ENCODE measurements at regions not wholly inside any gene's neighbourhood (a gene's known extent, or its start where the extent isn't known, plus 50 kb on each side); places are given as distances from the start of the nearest gene placed in this dataset.

DNA sequence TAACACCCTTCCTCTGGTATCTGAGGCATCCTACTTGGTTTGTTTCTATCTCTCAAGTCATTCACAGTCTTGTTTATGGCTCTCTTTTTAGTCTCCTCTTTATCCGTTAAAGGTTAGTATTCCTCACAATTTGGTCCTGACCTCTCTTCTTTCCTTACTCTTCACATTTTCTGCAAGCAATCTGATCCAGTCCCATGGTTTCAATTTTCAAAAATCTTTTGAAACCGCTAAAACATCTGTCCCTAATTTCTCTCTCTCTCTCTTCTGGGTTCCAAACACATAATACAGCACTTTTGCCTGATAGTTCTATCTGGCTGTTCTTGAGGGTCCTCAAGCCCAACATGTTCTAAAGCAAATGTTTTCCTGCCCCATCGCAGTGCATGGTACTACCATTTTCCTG is 149.0 kb downstream of the SERPINI1 start:
- H3K27me3 ChIP-seq (replicated peaks; ENCODE audit: control insufficient read depth, insufficient read depth, low read length), result no peaks in the 10 kb centered on the region; the same call in none of the 2 replicates
- no peak for DNase-seq (ENCODE audit: extremely low read depth, insufficient read length)
- no peaks in the 10 kb centered on the region for H3K36me3 ChIP-seq (ENCODE audit: control insufficient read depth, insufficient read depth, low read length)
- no peak overlapping the region for H3K4me3 ChIP-seq (replicated peaks; ENCODE audit: low read depth, low read length)
- no peak for TF ChIP-seq CTCF (IDR thresholded peaks at IDR 0.05; ENCODE audit: insufficient read depth, low read length, poor library complexity, severe bottlenecking)

GRCh38 chr3:167883452-167883851 is 147.9 kb downstream of the SERPINI1 start:
- Histone ChIP-seq H3K27me3 (replicated peaks; ENCODE audit: control insufficient read depth, insufficient read depth, low read length) (no peaks in the 10 kb centered on the region; the same call in none of the 2 replicates), H3K36me3 (ENCODE audit: control insufficient read depth, insufficient read depth, low read length) (no peaks in the 10 kb centered on the region), H3K4me3 (replicated peaks; ENCODE audit: low read depth, low read length) (no peak overlapping the region)
- TF ChIP-seq CTCF (IDR thresholded peaks at IDR 0.05; ENCODE audit: insufficient read depth, low read length, poor library complexity, severe bottlenecking), result no peak
- no peak for DNase-seq (ENCODE audit: extremely low read depth, insufficient read length)

DNA sequence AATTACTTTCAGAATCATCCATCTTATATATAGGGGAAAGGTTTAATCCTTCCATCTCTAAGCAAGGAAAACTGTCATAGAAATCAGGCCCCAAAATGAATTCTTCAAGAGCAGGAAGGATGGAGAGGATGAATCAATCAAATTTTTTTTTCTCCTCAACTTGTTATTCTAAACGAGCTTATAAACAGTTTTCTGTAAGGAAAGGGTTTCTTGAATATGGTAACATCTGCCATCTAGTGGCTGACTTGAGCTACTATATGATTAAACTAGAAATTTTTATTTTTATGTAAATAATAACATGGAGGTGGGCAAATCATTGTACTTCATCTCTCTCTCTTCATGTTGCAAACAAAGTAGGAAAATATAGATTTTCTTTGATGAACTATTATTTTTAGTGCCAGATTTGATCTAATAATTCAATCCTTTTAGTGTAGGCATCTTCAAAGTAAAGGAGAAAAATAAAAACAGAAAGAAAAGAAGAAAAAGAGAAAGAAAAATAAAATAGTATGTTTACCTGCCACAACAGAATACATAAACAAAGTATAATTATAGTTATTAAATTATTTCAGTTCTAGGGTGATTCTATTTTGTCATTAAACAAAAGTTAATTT is 146.6 kb downstream of the SERPINI1 start:
- TF ChIP-seq CTCF (IDR thresholded peaks at IDR 0.05; ENCODE audit: insufficient read depth, low read length, poor library complexity, severe bottlenecking), result peak; percentile 50
- peak; percentile 7 for DNase-seq (ENCODE audit: extremely low read depth, insufficient read length)
- Histone ChIP-seq H3K27me3 (replicated peaks; ENCODE audit: control insufficient read depth, insufficient read depth, low read length) (no peaks in the 10 kb centered on the region; the same call in none of the 2 replicates), H3K4me3 (replicated peaks; ENCODE audit: low read depth, low read length) (no peak overlapping the region), H3K36me3 (ENCODE audit: control insufficient read depth, insufficient read depth, low read length) (no peaks in the 10 kb centered on the region)

DNA sequence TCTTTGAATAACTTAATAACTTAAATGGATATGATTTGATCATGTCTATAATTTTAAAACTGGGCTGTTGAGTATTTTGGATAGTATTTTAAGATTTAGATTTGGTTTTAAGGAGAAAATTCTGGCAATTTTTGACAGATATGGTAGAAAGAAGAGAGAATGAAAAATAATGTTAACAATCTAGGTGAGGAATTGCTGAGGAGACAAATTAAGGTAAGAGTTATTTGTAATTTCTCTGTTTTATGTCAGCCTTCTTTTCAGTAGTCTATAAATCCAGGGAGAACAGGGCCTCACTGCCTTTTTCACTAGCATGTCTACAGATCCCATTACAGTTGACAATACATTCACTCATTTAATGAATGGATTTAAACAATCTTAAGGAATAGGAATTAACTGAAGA is 144.7 kb downstream of the SERPINI1 start:
- no peaks in the 10 kb centered on the region for H3K36me3 ChIP-seq (ENCODE audit: control insufficient read depth, insufficient read depth, low read length)
- no peak for DNase-seq (ENCODE audit: extremely low read depth, insufficient read length)
- no peak overlapping the region for H3K4me3 ChIP-seq (replicated peaks; ENCODE audit: low read depth, low read length)
- H3K27me3 ChIP-seq (replicated peaks; ENCODE audit: control insufficient read depth, insufficient read depth, low read length), result no peaks in the 10 kb centered on the region; the same call in none of the 2 replicates
- no peak for TF ChIP-seq CTCF (IDR thresholded peaks at IDR 0.05; ENCODE audit: insufficient read depth, low read length, poor library complexity, severe bottlenecking)

DNA sequence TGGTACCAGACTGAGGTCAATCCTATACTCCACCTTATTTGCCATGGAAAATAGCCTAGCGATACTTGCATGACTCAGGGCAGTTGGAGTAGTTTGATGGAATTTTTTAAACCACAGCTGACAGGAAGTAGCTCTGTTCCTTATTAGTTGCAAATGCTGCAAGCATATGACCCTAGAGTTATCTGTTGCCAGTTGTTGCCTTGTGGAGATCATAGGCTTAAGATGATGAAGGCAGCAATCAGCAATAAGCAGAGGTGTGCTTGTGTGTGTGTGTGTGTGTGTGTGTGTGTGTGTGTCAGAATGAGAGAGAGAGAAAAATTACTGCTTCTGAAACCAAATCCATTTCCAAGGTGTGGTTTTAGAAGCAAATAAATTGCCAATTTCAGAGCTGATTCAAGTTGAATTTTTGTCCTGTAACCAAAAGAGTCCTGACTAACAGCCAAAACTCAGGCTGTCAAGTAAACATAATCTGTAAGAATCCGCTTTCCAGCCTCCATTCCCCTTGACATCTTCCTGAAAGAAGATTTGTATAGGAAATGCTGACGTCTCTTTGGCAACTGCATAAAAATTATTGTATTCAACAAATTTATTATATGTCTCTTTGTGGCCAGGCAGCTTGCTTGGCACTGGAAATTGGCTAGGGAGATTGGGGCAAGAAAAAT is 141.2 kb downstream of the SERPINI1 start:
- no peak for DNase-seq (ENCODE audit: extremely low read depth, insufficient read length)
- TF ChIP-seq CTCF (IDR thresholded peaks at IDR 0.05; ENCODE audit: insufficient read depth, low read length, poor library complexity, severe bottlenecking), result no peak
- Histone ChIP-seq H3K27me3 (replicated peaks; ENCODE audit: control insufficient read depth, insufficient read depth, low read length) (no peaks in the 10 kb centered on the region; the same call in 1 of the 2 replicates), H3K4me3 (replicated peaks; ENCODE audit: low read depth, low read length) (no peak overlapping the region), H3K36me3 (ENCODE audit: control insufficient read depth, insufficient read depth, low read length) (no peaks in the 10 kb centered on the region)
